ENCODE measurements at regions not wholly inside any gene's neighbourhood (a gene's known extent, or its start where the extent isn't known, plus 50 kb on each side); places are given as distances from the start of the nearest gene placed in this dataset.

DNA sequence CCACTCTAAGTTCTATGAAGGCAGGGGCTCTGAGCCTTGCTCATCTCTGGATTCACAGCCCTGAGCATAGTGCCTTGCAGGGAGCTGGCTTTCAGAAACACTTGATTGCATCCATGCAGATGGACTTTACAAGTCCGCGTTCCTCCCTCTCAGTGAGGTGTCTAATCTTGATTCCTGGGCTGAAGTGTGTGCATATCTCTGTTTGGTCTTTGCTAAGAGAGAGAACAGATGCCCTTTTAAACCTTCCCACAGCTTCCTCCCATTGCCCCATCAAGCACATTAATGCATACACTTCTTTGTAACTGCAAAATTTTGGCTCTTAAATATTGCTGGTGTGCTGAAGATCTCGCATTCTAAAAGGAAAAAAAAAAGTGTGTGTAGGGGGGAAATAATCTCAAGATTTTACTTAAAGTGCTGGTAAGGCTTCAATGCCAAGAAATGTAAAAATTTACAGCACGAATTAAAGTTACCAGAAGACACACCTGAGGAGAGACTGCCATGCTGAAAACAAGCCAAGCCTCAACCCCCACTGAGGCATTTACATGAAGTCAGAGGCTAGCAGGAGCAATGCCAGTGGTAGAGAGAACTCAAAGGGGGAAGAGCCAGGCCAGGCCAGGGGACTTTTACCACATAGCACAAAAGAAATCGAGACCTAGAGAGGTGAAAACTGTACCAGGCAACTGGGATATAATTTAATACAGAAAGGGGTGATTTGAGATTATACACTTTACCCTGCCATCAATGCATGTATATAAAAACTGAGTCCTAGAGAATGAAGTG lies 492.1 kb downstream of the SOX6 start:
- H3K9me3 ChIP-seq: no peaks in the 10 kb centered on the region
- H3K4me3 ChIP-seq: no peak overlapping the region
- no peaks in the 10 kb centered on the region for H3K4me1 ChIP-seq
- intact Hi-C loops (cut with DNase I): no loop called here
- H3K27me3 ChIP-seq: no peaks in the 10 kb centered on the region
- no peaks in the 10 kb centered on the region for H3K36me3 ChIP-seq
- no peak for TF ChIP-seq CTCF (IDR thresholded peaks at IDR 0.05)
- DNase-seq (ENCODE audit: low spot score in 2 of 2): no peak
- no peak overlapping the region for H3K27ac ChIP-seq

DNA sequence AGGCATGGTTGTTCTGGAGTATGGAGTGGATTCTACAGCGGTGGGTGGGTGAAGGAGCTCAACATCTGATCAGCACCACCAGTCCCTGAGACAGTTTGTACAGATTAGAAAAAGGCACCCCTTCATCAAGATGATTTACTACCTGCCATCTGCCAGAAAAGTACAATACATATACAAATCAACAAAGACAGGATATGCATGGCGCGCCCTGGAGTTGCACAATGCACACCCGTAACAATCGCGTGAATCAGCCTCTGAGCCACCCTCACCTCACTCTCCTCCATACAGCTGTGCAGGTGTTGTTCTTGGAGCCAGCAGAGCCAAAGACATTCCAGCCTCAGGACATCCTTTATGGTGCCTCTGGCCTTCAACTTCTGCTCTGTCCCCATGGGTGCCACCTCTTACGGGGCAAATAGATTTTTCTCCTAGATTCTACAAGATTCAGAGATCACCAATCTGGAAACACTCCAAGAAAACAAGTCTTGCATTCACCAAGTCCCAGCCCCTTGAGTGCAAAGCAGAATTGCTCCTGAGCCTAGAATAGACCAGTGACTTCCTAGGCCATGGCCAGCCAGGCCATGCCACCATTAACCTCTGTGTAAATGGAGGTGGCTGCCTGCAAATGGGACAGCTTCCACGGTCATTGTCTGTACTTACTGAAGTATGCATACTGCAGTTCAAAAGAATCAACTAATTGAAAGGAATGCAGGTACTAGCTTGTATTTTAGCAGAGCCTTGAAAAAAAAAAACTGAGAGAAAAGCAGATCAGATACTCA lies 490.9 kb downstream of the SOX6 start:
- H3K27me3 ChIP-seq: no peaks in the 10 kb centered on the region
- TF ChIP-seq CTCF (IDR thresholded peaks at IDR 0.05): no peak
- no peaks in the 10 kb centered on the region for H3K9me3 ChIP-seq
- H3K36me3 ChIP-seq: no peaks in the 10 kb centered on the region
- no peaks in the 10 kb centered on the region for H3K4me1 ChIP-seq
- no peak overlapping the region for H3K4me3 ChIP-seq
- intact Hi-C loops (cut with DNase I): no loop called here
- H3K27ac ChIP-seq: no peak overlapping the region
- no peak for DNase-seq (ENCODE audit: low spot score in 2 of 2)

GRCh38 chr11:15867871-15868270 lies 488.5 kb downstream of the SOX6 start:
- Histone ChIP-seq H3K4me3 (no peak overlapping the region), H3K27ac (no peak overlapping the region), H3K9me3 (no peaks in the 10 kb centered on the region), H3K27me3 (no peaks in the 10 kb centered on the region), H3K4me1 (no peaks in the 10 kb centered on the region), H3K36me3 (no peaks in the 10 kb centered on the region)
- TF ChIP-seq CTCF (IDR thresholded peaks at IDR 0.05): no peak
- intact Hi-C loops (cut with DNase I): no loop called here
- DNase-seq (ENCODE audit: low spot score in 2 of 2): no peak

GRCh38 chr11:15870911-15871310 lies 485.4 kb downstream of the SOX6 start:
- no peak overlapping the region for H3K27ac ChIP-seq
- no peaks in the 10 kb centered on the region for H3K4me1 ChIP-seq
- H3K4me3 ChIP-seq: no peak overlapping the region
- H3K27me3 ChIP-seq: no peaks in the 10 kb centered on the region
- intact Hi-C loops (cut with DNase I): no loop called here
- TF ChIP-seq CTCF (IDR thresholded peaks at IDR 0.05): no peak
- no peaks in the 10 kb centered on the region for H3K36me3 ChIP-seq
- no peak for DNase-seq (ENCODE audit: low spot score in 2 of 2)
- no peaks in the 10 kb centered on the region for H3K9me3 ChIP-seq

- H3K27me3 ChIP-seq: no peaks in the 10 kb centered on the region
- TF ChIP-seq CTCF (IDR thresholded peaks at IDR 0.05): no peak
- no peaks in the 10 kb centered on the region for H3K9me3 ChIP-seq
- no peak overlapping the region for H3K27ac ChIP-seq
- H3K4me1 ChIP-seq: no peaks in the 10 kb centered on the region
- no peak overlapping the region for H3K4me3 ChIP-seq
- no peak for DNase-seq (ENCODE audit: low spot score in 2 of 2)
- intact Hi-C loops (cut with DNase I): no loop called here
- H3K36me3 ChIP-seq: no peaks in the 10 kb centered on the region
Measured at GRCh38 chr11:15871904-15872626, 484.3 kb downstream of the SOX6 start.

Measured in ascending aorta (tissue), 2 donors.